Kidney epithelial cell (primary cell): ENCODE measurements at regions not wholly inside any gene's neighbourhood (a gene's known extent, or its start where the extent isn't known, plus 50 kb on each side); places are given as distances from the start of the nearest gene placed in this dataset.

ENCODE experiments used
- DNase-seq: peaks from one replicate; pipeline ENCODE4 v3.0.0-alpha.2; 2010; ENCODE audit warnings: low read depth
- H3K27me3 ChIP-seq: 2 replicates; pipeline ENCODE4 v1.6.0; 2011; ENCODE audit warnings: low read length; ENCODE audit not compliant: control insufficient read depth, insufficient read depth
- H3K36me3 ChIP-seq: 2 replicates; pipeline ENCODE4 v1.5.1; 2011; ENCODE audit warnings: low read length; ENCODE audit not compliant: control insufficient read depth, insufficient read depth
- H3K4me3 ChIP-seq: 2 replicates; pipeline ENCODE4 v1.5.1; 2011; ENCODE audit warnings: low read depth, mild to moderate bottlenecking, control low read depth, low read length
- TF ChIP-seq, protein P1 (sequence below): IDR thresholded peaks from 2 replicates; pipeline ENCODE4 v1.5.1; 2011; ENCODE audit warnings: mild to moderate bottlenecking, moderate library complexity, low read length, control low read depth, inconsistent platforms; ENCODE audit not compliant: insufficient read depth, poor library complexity, severe bottlenecking

DNA sequence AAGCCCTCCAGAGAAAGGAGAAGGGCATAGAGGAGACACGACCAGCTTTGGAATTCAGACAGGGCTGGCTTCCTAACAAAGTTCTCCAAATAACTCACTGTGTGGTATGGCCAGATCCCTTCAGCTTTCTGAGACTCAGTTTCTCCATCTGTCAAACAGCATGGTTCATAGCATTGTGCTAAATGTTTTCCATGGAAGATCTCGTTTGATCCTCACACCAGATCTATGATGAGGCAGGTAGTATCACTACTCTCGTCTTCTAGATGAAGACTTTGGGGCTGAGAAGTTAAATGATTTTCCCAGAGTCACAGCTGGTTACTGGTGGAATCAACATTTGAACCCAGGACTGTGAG, 507.3 kb downstream of the HAPSTR1 start:
- H3K27me3 ChIP-seq = no peaks in the 10 kb centered on the region
- no peak overlapping the region for H3K4me3 ChIP-seq
- DNase-seq = no peak
- TF ChIP-seq, protein P1, sequence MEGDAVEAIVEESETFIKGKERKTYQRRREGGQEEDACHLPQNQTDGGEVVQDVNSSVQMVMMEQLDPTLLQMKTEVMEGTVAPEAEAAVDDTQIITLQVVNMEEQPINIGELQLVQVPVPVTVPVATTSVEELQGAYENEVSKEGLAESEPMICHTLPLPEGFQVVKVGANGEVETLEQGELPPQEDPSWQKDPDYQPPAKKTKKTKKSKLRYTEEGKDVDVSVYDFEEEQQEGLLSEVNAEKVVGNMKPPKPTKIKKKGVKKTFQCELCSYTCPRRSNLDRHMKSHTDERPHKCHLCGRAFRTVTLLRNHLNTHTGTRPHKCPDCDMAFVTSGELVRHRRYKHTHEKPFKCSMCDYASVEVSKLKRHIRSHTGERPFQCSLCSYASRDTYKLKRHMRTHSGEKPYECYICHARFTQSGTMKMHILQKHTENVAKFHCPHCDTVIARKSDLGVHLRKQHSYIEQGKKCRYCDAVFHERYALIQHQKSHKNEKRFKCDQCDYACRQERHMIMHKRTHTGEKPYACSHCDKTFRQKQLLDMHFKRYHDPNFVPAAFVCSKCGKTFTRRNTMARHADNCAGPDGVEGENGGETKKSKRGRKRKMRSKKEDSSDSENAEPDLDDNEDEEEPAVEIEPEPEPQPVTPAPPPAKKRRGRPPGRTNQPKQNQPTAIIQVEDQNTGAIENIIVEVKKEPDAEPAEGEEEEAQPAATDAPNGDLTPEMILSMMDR = no peak
- no peaks in the 10 kb centered on the region for H3K36me3 ChIP-seq

- no peak for DNase-seq
Measured at GRCh38 chr16:9599415-9600120, 508.1 kb downstream of the HAPSTR1 start.

DNA sequence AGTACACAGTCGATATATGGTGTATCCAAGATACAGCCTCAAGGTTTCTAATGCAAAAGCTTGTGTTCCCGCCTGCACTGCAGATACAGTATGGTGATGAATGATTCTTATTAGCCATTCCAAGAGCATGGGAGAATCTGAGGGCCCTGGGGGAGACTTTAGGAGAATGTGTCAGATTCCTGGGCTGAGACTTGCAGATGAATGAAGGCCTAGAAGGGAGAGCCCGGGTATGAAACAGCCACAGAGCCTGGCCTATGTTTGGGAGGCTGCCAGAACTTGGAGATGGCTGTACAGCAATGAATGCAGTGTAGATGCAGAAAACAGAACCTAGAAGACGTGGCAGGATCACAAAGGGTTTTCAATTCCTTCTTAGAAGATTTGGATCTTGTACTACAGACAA, 510.7 kb downstream of the HAPSTR1 start:
- H3K36me3 ChIP-seq = no peaks in the 10 kb centered on the region
- TF ChIP-seq, protein P1 = no peak
- no peaks in the 10 kb centered on the region for H3K27me3 ChIP-seq
- no peak for DNase-seq
- H3K4me3 ChIP-seq = no peak overlapping the region

More at GRCh38 chr16:9599415-9600120, 508.1 kb downstream of the HAPSTR1 start:
- H3K36me3 ChIP-seq = no peaks in the 10 kb centered on the region
- no peak overlapping the region for H3K4me3 ChIP-seq
- no peaks in the 10 kb centered on the region for H3K27me3 ChIP-seq
- TF ChIP-seq, protein P1 = no peak

DNA sequence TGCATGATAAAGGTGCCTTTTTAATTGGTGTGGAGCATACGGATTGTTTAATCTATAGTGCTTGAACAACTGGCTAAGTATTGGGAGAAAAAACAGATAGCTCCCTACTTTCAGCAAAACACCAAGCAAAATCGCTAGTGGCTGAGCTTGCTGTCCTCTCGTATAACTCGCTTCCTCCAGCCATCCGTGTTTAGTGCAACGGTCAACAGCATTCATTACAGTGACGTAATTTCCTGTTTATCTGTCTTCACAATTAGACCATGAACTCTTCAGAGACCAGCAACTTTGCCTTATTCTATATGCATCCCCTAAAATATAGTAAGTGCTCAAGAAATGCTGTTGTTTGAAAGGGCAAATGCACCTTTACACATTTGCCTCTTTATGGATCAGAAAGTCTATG, 511.9 kb downstream of the HAPSTR1 start:
- Histone ChIP-seq H3K27me3 (no peaks in the 10 kb centered on the region), H3K4me3 (no peak overlapping the region), H3K36me3 (no peaks in the 10 kb centered on the region)
- DNase-seq = no peak
- TF ChIP-seq, protein P1 = no peak

GRCh38 chr16:9607515-9608230, 516.2 kb downstream of the HAPSTR1 start:
- TF ChIP-seq, protein P1 = no peak
- no peak overlapping the region for H3K4me3 ChIP-seq
- DNase-seq = no peak

More at GRCh38 chr16:9607515-9608230, 516.2 kb downstream of the HAPSTR1 start:
- Histone ChIP-seq H3K36me3 (no peaks in the 10 kb centered on the region), H3K27me3 (no peaks in the 10 kb centered on the region)
